ENCODE measurements at regions not wholly inside any gene's neighbourhood (a gene's known extent, or its start where the extent isn't known, plus 50 kb on each side); places are given as distances from the start of the nearest gene placed in this dataset.

GRCh38 chr18:41545091-41545888 is 409.7 kb upstream of the PIK3C3 start (continued):
- TF ChIP-seq, protein P1, sequence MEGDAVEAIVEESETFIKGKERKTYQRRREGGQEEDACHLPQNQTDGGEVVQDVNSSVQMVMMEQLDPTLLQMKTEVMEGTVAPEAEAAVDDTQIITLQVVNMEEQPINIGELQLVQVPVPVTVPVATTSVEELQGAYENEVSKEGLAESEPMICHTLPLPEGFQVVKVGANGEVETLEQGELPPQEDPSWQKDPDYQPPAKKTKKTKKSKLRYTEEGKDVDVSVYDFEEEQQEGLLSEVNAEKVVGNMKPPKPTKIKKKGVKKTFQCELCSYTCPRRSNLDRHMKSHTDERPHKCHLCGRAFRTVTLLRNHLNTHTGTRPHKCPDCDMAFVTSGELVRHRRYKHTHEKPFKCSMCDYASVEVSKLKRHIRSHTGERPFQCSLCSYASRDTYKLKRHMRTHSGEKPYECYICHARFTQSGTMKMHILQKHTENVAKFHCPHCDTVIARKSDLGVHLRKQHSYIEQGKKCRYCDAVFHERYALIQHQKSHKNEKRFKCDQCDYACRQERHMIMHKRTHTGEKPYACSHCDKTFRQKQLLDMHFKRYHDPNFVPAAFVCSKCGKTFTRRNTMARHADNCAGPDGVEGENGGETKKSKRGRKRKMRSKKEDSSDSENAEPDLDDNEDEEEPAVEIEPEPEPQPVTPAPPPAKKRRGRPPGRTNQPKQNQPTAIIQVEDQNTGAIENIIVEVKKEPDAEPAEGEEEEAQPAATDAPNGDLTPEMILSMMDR (IDR thresholded peaks at IDR 0.05; ENCODE audit: control extremely low read depth in 1 of 3, insufficient read depth in 1 of 3, low read depth in 1 of 3, low read length in 3 of 3): no peak
- TF ChIP-seq EZH2 (IDR thresholded peaks at IDR 0.05; ENCODE audit: low read depth, low read length, severe bottlenecking) (no peak), BRCA1 (IDR thresholded peaks at IDR 0.05; ENCODE audit: low read depth, low read length) (no peak), YY1 (IDR thresholded peaks at IDR 0.05; ENCODE audit: low read depth, low read length) (no peak), RXRA (IDR thresholded peaks at IDR 0.05; ENCODE audit: insufficient read depth, low read depth, low read length) (no peak), RAD21 (IDR thresholded peaks at IDR 0.05 in 1 of 2, conservative IDR thresholded peaks at IDR 0.05 in 1 of 2; ENCODE audit: low read depth in 2 of 2, low read length in 2 of 2) (no peak), EP300 (IDR thresholded peaks at IDR 0.05; ENCODE audit: borderline replicate concordance in 1 of 2, low read depth in 2 of 2, low read length in 2 of 2) (no peak), ZNF274 (IDR thresholded peaks at IDR 0.05; ENCODE audit: borderline replicate concordance, extremely low read depth, low read length) (no peak), TCF12 (IDR thresholded peaks at IDR 0.05; ENCODE audit: low read depth, low read length) (no peak)

Data from H1 (cell line).